ENCODE measurements at regions not wholly inside any gene's neighbourhood (a gene's known extent, or its start where the extent isn't known, plus 50 kb on each side); places are given as distances from the start of the nearest gene placed in this dataset.

- TF ChIP-seq, protein P1, sequence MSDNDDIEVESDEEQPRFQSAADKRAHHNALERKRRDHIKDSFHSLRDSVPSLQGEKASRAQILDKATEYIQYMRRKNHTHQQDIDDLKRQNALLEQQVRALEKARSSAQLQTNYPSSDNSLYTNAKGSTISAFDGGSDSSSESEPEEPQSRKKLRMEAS (IDR thresholded peaks at IDR 0.05; ENCODE audit: low read depth, low read length), result no peak
- TF ChIP-seq POLR2A (IDR thresholded peaks at IDR 0.05; ENCODE audit: extremely low read depth, insufficient read length) (no peak), MYC (IDR thresholded peaks at IDR 0.05; ENCODE audit: low read depth, low read length) (no peak)
- TF ChIP-seq, protein P2, sequence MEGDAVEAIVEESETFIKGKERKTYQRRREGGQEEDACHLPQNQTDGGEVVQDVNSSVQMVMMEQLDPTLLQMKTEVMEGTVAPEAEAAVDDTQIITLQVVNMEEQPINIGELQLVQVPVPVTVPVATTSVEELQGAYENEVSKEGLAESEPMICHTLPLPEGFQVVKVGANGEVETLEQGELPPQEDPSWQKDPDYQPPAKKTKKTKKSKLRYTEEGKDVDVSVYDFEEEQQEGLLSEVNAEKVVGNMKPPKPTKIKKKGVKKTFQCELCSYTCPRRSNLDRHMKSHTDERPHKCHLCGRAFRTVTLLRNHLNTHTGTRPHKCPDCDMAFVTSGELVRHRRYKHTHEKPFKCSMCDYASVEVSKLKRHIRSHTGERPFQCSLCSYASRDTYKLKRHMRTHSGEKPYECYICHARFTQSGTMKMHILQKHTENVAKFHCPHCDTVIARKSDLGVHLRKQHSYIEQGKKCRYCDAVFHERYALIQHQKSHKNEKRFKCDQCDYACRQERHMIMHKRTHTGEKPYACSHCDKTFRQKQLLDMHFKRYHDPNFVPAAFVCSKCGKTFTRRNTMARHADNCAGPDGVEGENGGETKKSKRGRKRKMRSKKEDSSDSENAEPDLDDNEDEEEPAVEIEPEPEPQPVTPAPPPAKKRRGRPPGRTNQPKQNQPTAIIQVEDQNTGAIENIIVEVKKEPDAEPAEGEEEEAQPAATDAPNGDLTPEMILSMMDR (IDR thresholded peaks at IDR 0.05; ENCODE audit: low read depth, low read length), result no peak
- no peak for DNase-seq (ENCODE audit: low read depth)
- H3K4me3 ChIP-seq (ENCODE audit: low read depth, low read length), result no peak overlapping the region
These were observed 63.4 kb upstream of the NAV3 start for GRCh38 chr12:77767335-77767734.

DNA sequence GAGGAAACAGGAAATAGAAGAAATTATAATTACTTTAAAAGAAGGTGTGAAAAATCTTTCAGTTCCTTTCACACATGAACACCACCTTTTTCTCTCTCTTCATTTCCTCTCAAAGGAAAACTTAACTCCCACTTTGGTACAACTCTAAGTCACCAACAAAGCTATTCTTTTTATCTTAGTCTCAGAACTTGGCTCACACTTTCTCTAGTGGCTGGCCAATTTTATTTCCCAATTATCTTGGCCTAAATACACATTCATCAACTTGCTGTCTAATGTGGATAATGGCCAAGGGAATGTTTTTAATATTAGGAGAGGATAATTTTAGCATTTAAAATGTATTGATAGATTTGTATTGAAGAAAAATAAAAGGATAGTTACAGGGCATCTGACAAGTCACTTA is 64.5 kb upstream of the NAV3 start:
- TF ChIP-seq, protein P1 (IDR thresholded peaks at IDR 0.05; ENCODE audit: low read depth, low read length), result no peak
- TF ChIP-seq MYC (IDR thresholded peaks at IDR 0.05; ENCODE audit: low read depth, low read length) (no peak), POLR2A (IDR thresholded peaks at IDR 0.05; ENCODE audit: extremely low read depth, insufficient read length) (no peak)
- TF ChIP-seq, protein P2 (IDR thresholded peaks at IDR 0.05; ENCODE audit: low read depth, low read length), result no peak
- H3K4me3 ChIP-seq (ENCODE audit: low read depth, low read length), result no peak overlapping the region
- DNase-seq (ENCODE audit: low read depth), result no peak

GRCh38 chr12:77761286-77761685 is 69.4 kb upstream of the NAV3 start:
- H3K4me3 ChIP-seq (ENCODE audit: low read depth, low read length), result no peak overlapping the region
- no peak for DNase-seq (ENCODE audit: low read depth)
- TF ChIP-seq, protein P2 (IDR thresholded peaks at IDR 0.05; ENCODE audit: low read depth, low read length), result no peak
- TF ChIP-seq, protein P1 (IDR thresholded peaks at IDR 0.05; ENCODE audit: low read depth, low read length), result no peak
- TF ChIP-seq MYC (IDR thresholded peaks at IDR 0.05; ENCODE audit: low read depth, low read length) (no peak), POLR2A (IDR thresholded peaks at IDR 0.05; ENCODE audit: extremely low read depth, insufficient read length) (no peak)

- no peak for TF ChIP-seq POLR2A (IDR thresholded peaks at IDR 0.05; ENCODE audit: extremely low read depth, insufficient read length)
- TF ChIP-seq, protein P1 (IDR thresholded peaks at IDR 0.05; ENCODE audit: low read depth, low read length), result no peak
- TF ChIP-seq, protein P2 (IDR thresholded peaks at IDR 0.05; ENCODE audit: low read depth, low read length), result no peak
- no peak for TF ChIP-seq MYC (IDR thresholded peaks at IDR 0.05; ENCODE audit: low read depth, low read length)
- no peak overlapping the region for H3K4me3 ChIP-seq (ENCODE audit: low read depth, low read length)
These were observed 70.2 kb upstream of the NAV3 start for GRCh38 chr12:77760271-77761025.

GRCh38 chr12:77754086-77754485 is 76.6 kb upstream of the NAV3 start:
- no peak overlapping the region for H3K4me3 ChIP-seq (ENCODE audit: low read depth, low read length)
- DNase-seq (ENCODE audit: low read depth), result no peak
- TF ChIP-seq MYC (IDR thresholded peaks at IDR 0.05; ENCODE audit: low read depth, low read length) (no peak), POLR2A (IDR thresholded peaks at IDR 0.05; ENCODE audit: extremely low read depth, insufficient read length) (no peak)
- TF ChIP-seq, protein P1 (IDR thresholded peaks at IDR 0.05; ENCODE audit: low read depth, low read length), result no peak
- TF ChIP-seq, protein P2 (IDR thresholded peaks at IDR 0.05; ENCODE audit: low read depth, low read length), result no peak

More at GRCh38 chr12:77760271-77761025, 70.2 kb upstream of the NAV3 start:
- DNase-seq (ENCODE audit: low read depth), result no peak
